22Rv1 (cell line): ENCODE measurements at regions not wholly inside any gene's neighbourhood (a gene's known extent, or its start where the extent isn't known, plus 50 kb on each side); places are given as distances from the start of the nearest gene placed in this dataset.

Experiments
- ZFX ChIP-seq: fragments of 450-650 bp; IDR thresholded peaks from 2 replicates; pipeline ENCODE4 v1.6.1; 2017; ENCODE audit warnings: antibody characterized with exemption, borderline replicate concordance
- TF ChIP-seq, protein P1 (sequence below): fragments of 450-650 bp; IDR thresholded peaks from 2 replicates; pipeline ENCODE4 v1.5.1; 2017; ENCODE audit warnings: mild to moderate bottlenecking

DNA sequence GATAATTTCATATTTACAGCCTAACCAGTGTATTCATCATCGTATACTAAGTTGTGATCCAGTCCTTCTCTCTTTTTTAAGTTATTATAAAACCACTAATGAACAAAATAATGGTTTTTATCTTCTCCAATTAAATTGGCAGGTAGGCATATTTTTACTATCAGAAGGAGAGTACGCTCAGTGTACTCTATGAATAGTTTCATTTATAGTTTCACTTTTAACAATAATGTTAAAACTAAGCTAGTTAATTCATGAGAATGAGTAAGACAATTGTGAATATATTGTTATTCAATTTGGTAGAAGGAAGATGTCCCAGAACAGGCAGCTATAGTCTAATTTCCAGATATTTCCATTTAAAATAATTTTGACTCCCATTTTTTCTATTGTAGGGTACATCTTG lies 277.1 kb downstream of the RASSF9 start:
- TF ChIP-seq, protein P1, sequence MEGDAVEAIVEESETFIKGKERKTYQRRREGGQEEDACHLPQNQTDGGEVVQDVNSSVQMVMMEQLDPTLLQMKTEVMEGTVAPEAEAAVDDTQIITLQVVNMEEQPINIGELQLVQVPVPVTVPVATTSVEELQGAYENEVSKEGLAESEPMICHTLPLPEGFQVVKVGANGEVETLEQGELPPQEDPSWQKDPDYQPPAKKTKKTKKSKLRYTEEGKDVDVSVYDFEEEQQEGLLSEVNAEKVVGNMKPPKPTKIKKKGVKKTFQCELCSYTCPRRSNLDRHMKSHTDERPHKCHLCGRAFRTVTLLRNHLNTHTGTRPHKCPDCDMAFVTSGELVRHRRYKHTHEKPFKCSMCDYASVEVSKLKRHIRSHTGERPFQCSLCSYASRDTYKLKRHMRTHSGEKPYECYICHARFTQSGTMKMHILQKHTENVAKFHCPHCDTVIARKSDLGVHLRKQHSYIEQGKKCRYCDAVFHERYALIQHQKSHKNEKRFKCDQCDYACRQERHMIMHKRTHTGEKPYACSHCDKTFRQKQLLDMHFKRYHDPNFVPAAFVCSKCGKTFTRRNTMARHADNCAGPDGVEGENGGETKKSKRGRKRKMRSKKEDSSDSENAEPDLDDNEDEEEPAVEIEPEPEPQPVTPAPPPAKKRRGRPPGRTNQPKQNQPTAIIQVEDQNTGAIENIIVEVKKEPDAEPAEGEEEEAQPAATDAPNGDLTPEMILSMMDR = no peak
- no peak for TF ChIP-seq ZFX
